Mesenchymal stem cell (in vitro differentiated cells and primary cell): ENCODE measurements at regions not wholly inside any gene's neighbourhood (a gene's known extent, or its start where the extent isn't known, plus 50 kb on each side); places are given as distances from the start of the nearest gene placed in this dataset.

ENCODE experiments used
- DNase-seq: peaks from one replicate; pipeline ENCODE4 v3.0.0-alpha.2; 2013
- H2AFZ ChIP-seq: one replicate; pipeline ENCODE4 v1.6.1; 2013; ENCODE audit warnings: low read depth, mild to moderate bottlenecking, control low read depth, inconsistent platforms, low read length, moderate library complexity
- H2AK5ac ChIP-seq: 2 replicates; pipeline ENCODE4 v1.6.1; 2013; ENCODE audit warnings: low read length, moderate library complexity, mild to moderate bottlenecking, inconsistent platforms; ENCODE audit not compliant: severe bottlenecking
- H2BK120ac ChIP-seq: one replicate; pipeline ENCODE4 v1.6.1; 2013; ENCODE audit warnings: low read depth, mild to moderate bottlenecking, inconsistent platforms, low read length, moderate library complexity
- H2BK12ac ChIP-seq, 2 experiments: one replicate each; pipeline ENCODE4 v1.6.1; 2013; ENCODE audit warnings: inconsistent platforms in 2 of 2, low read length in 2 of 2, mild to moderate bottlenecking in 2 of 2, moderate library complexity in 2 of 2, control low read depth in 1 of 2
- H2BK15ac ChIP-seq: one replicate; pipeline ENCODE4 v1.6.1; 2013; ENCODE audit warnings: mild to moderate bottlenecking, low read depth, inconsistent platforms; ENCODE audit not compliant: poor library complexity, severe bottlenecking
- H2BK5ac ChIP-seq: 2 replicates; pipeline ENCODE4 v1.6.1; 2013; ENCODE audit warnings: low read depth, mild to moderate bottlenecking, low read length, control low read depth, inconsistent platforms; ENCODE audit not compliant: poor library complexity, severe bottlenecking
- H3K14ac ChIP-seq, 2 experiments: one replicate each; pipeline ENCODE4 v1.6.1; 2013; ENCODE audit warnings: inconsistent platforms in 2 of 2, low read length in 2 of 2, control low read depth in 1 of 2, mild to moderate bottlenecking in 1 of 2, moderate library complexity in 1 of 2
- H3K18ac ChIP-seq, 2 experiments: one replicate each; pipeline ENCODE4 v1.6.1; 2013; ENCODE audit warnings: inconsistent platforms in 2 of 2, low read length in 2 of 2, control low read depth in 1 of 2, low read depth in 1 of 2, mild to moderate bottlenecking in 1 of 2
- H3K23ac ChIP-seq, 2 experiments: one replicate each; pipeline ENCODE4 v1.6.1; 2013; ENCODE audit warnings: inconsistent platforms in 2 of 2, low read length in 2 of 2, mild to moderate bottlenecking in 2 of 2, moderate library complexity in 2 of 2, control low read depth in 1 of 2
- H3K27ac ChIP-seq: 2 replicates; pipeline ENCODE4 v1.5.1; 2013; ENCODE audit warnings: mild to moderate bottlenecking, moderate library complexity, low read length, control low read depth, inconsistent platforms; ENCODE audit not compliant: poor library complexity, severe bottlenecking
- H3K27me3 ChIP-seq, 2 experiments: 2 replicates each; pipeline versions ENCODE4 v1.6.1 to v1.7.0; 2013; ENCODE audit warnings: low read length in 2 of 2, mild to moderate bottlenecking in 2 of 2, moderate library complexity in 2 of 2, control low read depth in 1 of 2, inconsistent platforms in 1 of 2; ENCODE audit not compliant: control insufficient read depth in 1 of 2, insufficient read depth in 1 of 2
- H3K36me3 ChIP-seq, 2 experiments: 2 replicates each; pipeline versions ENCODE4 v1.6.1 to v1.7.0; 2013; ENCODE audit warnings: low read length in 2 of 2, control low read depth in 1 of 2, inconsistent platforms in 1 of 2, low read depth in 1 of 2, mild to moderate bottlenecking in 1 of 2; ENCODE audit not compliant: insufficient read depth in 2 of 2, control insufficient read depth in 1 of 2
- H3K4ac ChIP-seq, 2 experiments: one replicate each; pipeline ENCODE4 v1.6.1; 2013; ENCODE audit warnings: inconsistent platforms in 2 of 2, low read length in 2 of 2, mild to moderate bottlenecking in 2 of 2, moderate library complexity in 2 of 2, control low read depth in 1 of 2, low read depth in 1 of 2
- H3K4me1 ChIP-seq: 2 replicates; pipeline ENCODE4 v1.6.1; 2013; ENCODE audit warnings: low read depth, low read length, control low read depth; ENCODE audit not compliant: control insufficient read depth, insufficient read depth
- H3K4me2 ChIP-seq: 2 replicates; pipeline ENCODE4 v1.6.1; 2013; ENCODE audit warnings: low read length, mild to moderate bottlenecking, inconsistent platforms; ENCODE audit not compliant: poor library complexity, severe bottlenecking
- H3K4me3 ChIP-seq, 2 experiments: 2 replicates each; pipeline versions ENCODE4 v1.5.1 to v1.7.0; 2013; ENCODE audit warnings: low read length in 2 of 2, mild to moderate bottlenecking in 2 of 2, control low read depth in 1 of 2, low read depth in 1 of 2; ENCODE audit not compliant: insufficient read depth in 1 of 2
- H3K79me1 ChIP-seq: replicated peaks from 2 replicates; pipeline ENCODE4 v1.6.1; 2013; ENCODE audit warnings: mild to moderate bottlenecking, control low read depth, low read length, inconsistent platforms; ENCODE audit not compliant: poor library complexity, severe bottlenecking
- H3K9ac ChIP-seq: 2 replicates; pipeline ENCODE4 v1.7.0; 2013; ENCODE audit warnings: mild to moderate bottlenecking, low read length, moderate library complexity
- H3K9me3 ChIP-seq: 2 replicates; pipeline ENCODE4 v1.7.0; 2013; ENCODE audit warnings: mild to moderate bottlenecking, low read length; ENCODE audit not compliant: control insufficient read depth
- H4K8ac ChIP-seq: one replicate; pipeline ENCODE4 v1.6.1; 2013; ENCODE audit warnings: inconsistent platforms, mild to moderate bottlenecking, low read length, moderate library complexity
- H4K91ac ChIP-seq: one replicate; pipeline ENCODE4 v1.6.1; 2013; ENCODE audit warnings: mild to moderate bottlenecking, low read length, inconsistent platforms
- WGBS: methylation state at CpG from one replicate; pipeline ENCODE4 v1.1.7; 2013; ENCODE audit warnings: mixed read lengths; 5-methylcytosine and 5-hydroxymethylcytosine counted together

DNA sequence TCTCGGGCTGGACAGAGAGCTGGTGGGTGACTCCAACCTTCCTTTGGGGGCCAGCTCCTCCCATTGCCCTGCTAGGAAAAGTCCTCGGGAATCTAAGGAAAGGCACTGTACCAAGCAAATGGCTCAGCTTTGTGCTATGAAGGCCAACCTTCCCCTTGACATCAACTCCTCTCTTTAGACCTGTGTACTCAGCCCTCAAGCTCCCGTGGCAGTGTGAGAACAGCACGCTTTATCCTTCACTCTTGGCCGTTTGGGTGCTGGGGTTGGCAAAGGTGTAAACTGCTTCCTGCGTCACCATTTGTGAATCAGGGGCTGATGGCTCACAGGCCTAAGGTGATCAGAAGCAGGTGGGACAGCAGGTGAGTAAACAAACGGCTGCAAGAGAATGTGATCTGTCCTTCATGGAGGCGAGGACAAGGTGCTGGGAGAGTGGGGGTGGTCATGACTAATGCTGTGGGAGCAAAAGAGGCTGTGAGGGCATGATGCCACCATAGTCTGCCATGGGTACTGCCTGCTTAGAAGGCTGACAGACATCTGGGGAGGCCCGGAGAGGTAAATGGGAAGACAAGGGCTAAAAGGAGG is 165.2 kb upstream of the TPM1 start:
- peak overlapping the region; percentile 24 for H4K91ac ChIP-seq
- no peak overlapping the region for H2AFZ ChIP-seq
- no peak overlapping the region for H2BK5ac ChIP-seq
- peak overlapping the region in 1 of 2 experiments; percentile 29 for H2BK12ac ChIP-seq
- H3K27me3 ChIP-seq: no peaks in the 10 kb centered on the region
- no peak overlapping the region for H3K14ac ChIP-seq
- H3K36me3 ChIP-seq: no peaks in the 10 kb centered on the region
- H3K4me2 ChIP-seq: no peak overlapping the region
- H3K9ac ChIP-seq: no peak overlapping the region
- H3K4ac ChIP-seq: no peak overlapping the region
- H2BK120ac ChIP-seq: no peak overlapping the region
- DNase-seq: no peak
- H3K18ac ChIP-seq: no peak overlapping the region
- WGBS: 95% methylated on average over 9 of the region's 9 CpGs
- H3K27ac ChIP-seq: no peak overlapping the region
- no peaks in the 10 kb centered on the region for H3K9me3 ChIP-seq
- no peak overlapping the region for H2AK5ac ChIP-seq
- no peak overlapping the region for H3K4me3 ChIP-seq
- no peak overlapping the region for H3K23ac ChIP-seq
- H3K4me1 ChIP-seq: peaks cover 7% of the 10 kb centered on the region
- no peaks in the 10 kb centered on the region for H3K79me1 ChIP-seq
- no peak overlapping the region for H2BK15ac ChIP-seq
- no peak overlapping the region for H4K8ac ChIP-seq

DNA sequence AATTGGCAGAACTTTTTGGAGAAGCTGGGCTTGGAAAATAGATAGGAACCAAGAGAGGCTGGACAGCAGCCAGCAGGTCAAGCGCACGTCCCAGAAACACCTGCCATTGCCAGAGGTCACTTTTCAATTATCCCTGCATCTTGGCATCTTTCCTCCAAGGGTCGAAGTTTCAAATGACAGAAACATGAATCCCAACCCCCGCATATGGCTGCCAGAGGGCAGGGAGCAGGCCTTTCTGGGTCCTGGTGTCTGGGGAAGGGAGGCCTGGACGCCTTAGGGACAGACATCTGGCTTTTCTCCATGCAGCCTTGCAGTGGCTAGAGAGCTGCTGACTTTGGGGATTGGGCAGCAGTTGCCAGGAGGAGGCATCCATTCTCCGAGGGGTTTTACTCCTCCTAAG is 164.5 kb upstream of the TPM1 start:
- no peaks in the 10 kb centered on the region for H3K79me1 ChIP-seq
- H3K4ac ChIP-seq: no peak overlapping the region
- no peak overlapping the region for H4K91ac ChIP-seq
- no peak overlapping the region for H2BK5ac ChIP-seq
- peaks cover 7% of the 10 kb centered on the region for H3K4me1 ChIP-seq
- H2BK15ac ChIP-seq: no peak overlapping the region
- H3K27me3 ChIP-seq: no peaks in the 10 kb centered on the region
- no peak for DNase-seq
- no peak overlapping the region for H2BK120ac ChIP-seq
- no peak overlapping the region for H3K4me2 ChIP-seq
- no peak overlapping the region for H3K9ac ChIP-seq
- no peaks in the 10 kb centered on the region for H3K9me3 ChIP-seq
- H3K36me3 ChIP-seq: no peaks in the 10 kb centered on the region
- no peak overlapping the region for H3K4me3 ChIP-seq
- H2BK12ac ChIP-seq: no peak overlapping the region
- H3K18ac ChIP-seq: no peak overlapping the region
- WGBS: 62% methylated on average over 6 of the region's 6 CpGs
- peak overlapping the region; percentile 71 for H2AK5ac ChIP-seq
- no peak overlapping the region for H2AFZ ChIP-seq
- H3K23ac ChIP-seq: no peak overlapping the region
- H3K27ac ChIP-seq: no peak overlapping the region
- no peak overlapping the region for H3K14ac ChIP-seq
- H4K8ac ChIP-seq: no peak overlapping the region

GRCh38 chr15:62879770-62880169 is 162.8 kb upstream of the TPM1 start:
- WGBS: 78% methylated on average over 7 of the region's 8 CpGs
- H3K23ac ChIP-seq: no peak overlapping the region
- no peak overlapping the region for H3K4me2 ChIP-seq
- H2BK12ac ChIP-seq: peak overlapping the region in 1 of 2 experiments; percentile 12
- peak overlapping the region in 1 of 2 experiments; percentile 4 for H3K4me3 ChIP-seq
- H3K27ac ChIP-seq: no peak overlapping the region
- no peak overlapping the region for H3K4ac ChIP-seq
- no peak overlapping the region for H2AFZ ChIP-seq
- no peak for DNase-seq
- no peak overlapping the region for H2BK15ac ChIP-seq
- H2BK120ac ChIP-seq: no peak overlapping the region
- H3K4me1 ChIP-seq: peaks cover 4% of the 10 kb centered on the region
- no peak overlapping the region for H3K14ac ChIP-seq
- no peaks in the 10 kb centered on the region for H3K79me1 ChIP-seq
- H3K9ac ChIP-seq: no peak overlapping the region
- no peak overlapping the region for H2BK5ac ChIP-seq
- no peak overlapping the region for H2AK5ac ChIP-seq
- no peaks in the 10 kb centered on the region for H3K27me3 ChIP-seq
- no peaks in the 10 kb centered on the region for H3K9me3 ChIP-seq
- no peak overlapping the region for H4K91ac ChIP-seq
- H3K36me3 ChIP-seq: no peaks in the 10 kb centered on the region
- H4K8ac ChIP-seq: peak overlapping the region; percentile 2
- no peak overlapping the region for H3K18ac ChIP-seq

DNA sequence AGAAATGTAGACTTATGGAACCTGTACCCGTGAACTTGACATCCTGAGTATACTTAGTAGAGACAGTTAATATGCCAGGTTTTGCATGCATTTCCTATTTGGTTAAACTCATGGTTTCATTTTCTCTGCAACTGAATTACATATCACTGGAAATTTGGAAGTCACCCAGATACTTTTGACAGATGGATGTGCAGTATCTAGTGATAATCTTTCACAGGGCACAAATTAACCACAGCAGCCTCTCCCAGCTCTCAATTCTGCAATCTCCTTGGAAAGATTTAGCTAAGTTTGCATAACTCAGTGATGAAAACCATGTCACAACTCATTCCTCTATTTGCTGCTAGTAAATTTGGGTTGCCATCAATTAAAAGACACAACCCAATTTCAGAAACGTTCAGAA is 162.3 kb upstream of the TPM1 start:
- Histone ChIP-seq H2BK5ac (no peak overlapping the region), H3K27me3 (no peaks in the 10 kb centered on the region), H3K23ac (no peak overlapping the region), H4K8ac (no peak overlapping the region), H3K4ac (no peak overlapping the region), H3K36me3 (no peaks in the 10 kb centered on the region), H2BK120ac (no peak overlapping the region), H3K18ac (no peak overlapping the region), H2AK5ac (no peak overlapping the region), H3K14ac (no peak overlapping the region), H3K79me1 (no peaks in the 10 kb centered on the region), H4K91ac (no peak overlapping the region), H3K4me1 (peaks cover 4% of the 10 kb centered on the region), H3K4me2 (no peak overlapping the region), H2BK15ac (no peak overlapping the region), H2BK12ac (no peak overlapping the region), H3K27ac (no peak overlapping the region), H3K4me3 (peak overlapping the region in 1 of 2 experiments; percentile 4), H2AFZ (no peak overlapping the region), H3K9ac (no peak overlapping the region), H3K9me3 (no peaks in the 10 kb centered on the region)
- DNase-seq: peak; percentile 46
- whole genome bisulfite sequencing: 100% methylated on average over 1 of the region's 2 CpGs
